ENCODE measurements at regions not wholly inside any gene's neighbourhood (a gene's known extent, or its start where the extent isn't known, plus 50 kb on each side); places are given as distances from the start of the nearest gene placed in this dataset.

DNA sequence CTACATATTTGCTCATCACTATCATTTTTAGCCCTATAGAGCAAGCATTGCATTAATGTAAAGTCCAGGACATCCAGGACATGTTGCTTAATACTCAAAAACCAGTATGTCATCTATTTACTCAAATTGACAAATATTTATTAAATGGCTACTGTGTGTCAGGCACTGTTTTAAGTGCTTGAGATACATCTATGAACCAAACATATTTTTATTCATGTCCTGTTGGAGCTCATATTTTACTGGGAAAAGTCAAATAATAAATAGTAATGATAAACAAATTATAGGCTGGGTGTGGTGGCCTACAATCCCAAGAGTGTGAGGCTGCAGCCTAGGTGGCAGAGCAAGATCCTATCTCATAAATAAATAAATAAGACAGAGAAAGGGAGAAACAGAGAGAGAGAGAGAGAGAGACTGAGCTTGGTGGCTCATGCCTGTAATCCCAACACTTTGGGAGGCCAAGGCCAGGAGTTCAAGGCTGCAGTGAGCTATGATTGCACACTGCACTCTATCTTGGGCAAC lies 227.9 kb downstream of the GJA1 start (continued):
- TF ChIP-seq, protein P1, sequence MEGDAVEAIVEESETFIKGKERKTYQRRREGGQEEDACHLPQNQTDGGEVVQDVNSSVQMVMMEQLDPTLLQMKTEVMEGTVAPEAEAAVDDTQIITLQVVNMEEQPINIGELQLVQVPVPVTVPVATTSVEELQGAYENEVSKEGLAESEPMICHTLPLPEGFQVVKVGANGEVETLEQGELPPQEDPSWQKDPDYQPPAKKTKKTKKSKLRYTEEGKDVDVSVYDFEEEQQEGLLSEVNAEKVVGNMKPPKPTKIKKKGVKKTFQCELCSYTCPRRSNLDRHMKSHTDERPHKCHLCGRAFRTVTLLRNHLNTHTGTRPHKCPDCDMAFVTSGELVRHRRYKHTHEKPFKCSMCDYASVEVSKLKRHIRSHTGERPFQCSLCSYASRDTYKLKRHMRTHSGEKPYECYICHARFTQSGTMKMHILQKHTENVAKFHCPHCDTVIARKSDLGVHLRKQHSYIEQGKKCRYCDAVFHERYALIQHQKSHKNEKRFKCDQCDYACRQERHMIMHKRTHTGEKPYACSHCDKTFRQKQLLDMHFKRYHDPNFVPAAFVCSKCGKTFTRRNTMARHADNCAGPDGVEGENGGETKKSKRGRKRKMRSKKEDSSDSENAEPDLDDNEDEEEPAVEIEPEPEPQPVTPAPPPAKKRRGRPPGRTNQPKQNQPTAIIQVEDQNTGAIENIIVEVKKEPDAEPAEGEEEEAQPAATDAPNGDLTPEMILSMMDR (IDR thresholded peaks at IDR 0.05 in 2 of 3, conservative IDR thresholded peaks at IDR 0.05 in 1 of 3; ENCODE audit: insufficient read depth in 2 of 3, low read depth in 1 of 3, low read length in 3 of 3): no peak
- no peak for TF ChIP-seq BRCA1 (IDR thresholded peaks at IDR 0.05)
- TF ChIP-seq BRCA1 (CRISPR knock-in tag; IDR thresholded peaks at IDR 0.05): no peak
- no peak for TF ChIP-seq PRPF4 (IDR thresholded peaks at IDR 0.05; ENCODE audit: insufficient read depth, low read depth, low read length, poor library complexity, severe bottlenecking)
- TF ChIP-seq PURB (CRISPR knock-in tag; IDR thresholded peaks at IDR 0.05; ENCODE audit: low read depth): no peak
- no peak for TF ChIP-seq KHSRP (IDR thresholded peaks at IDR 0.05)
- no peak for TF ChIP-seq MXI1 (IDR thresholded peaks at IDR 0.05; ENCODE audit: low read depth, low read length)
- TF ChIP-seq, protein P2, sequence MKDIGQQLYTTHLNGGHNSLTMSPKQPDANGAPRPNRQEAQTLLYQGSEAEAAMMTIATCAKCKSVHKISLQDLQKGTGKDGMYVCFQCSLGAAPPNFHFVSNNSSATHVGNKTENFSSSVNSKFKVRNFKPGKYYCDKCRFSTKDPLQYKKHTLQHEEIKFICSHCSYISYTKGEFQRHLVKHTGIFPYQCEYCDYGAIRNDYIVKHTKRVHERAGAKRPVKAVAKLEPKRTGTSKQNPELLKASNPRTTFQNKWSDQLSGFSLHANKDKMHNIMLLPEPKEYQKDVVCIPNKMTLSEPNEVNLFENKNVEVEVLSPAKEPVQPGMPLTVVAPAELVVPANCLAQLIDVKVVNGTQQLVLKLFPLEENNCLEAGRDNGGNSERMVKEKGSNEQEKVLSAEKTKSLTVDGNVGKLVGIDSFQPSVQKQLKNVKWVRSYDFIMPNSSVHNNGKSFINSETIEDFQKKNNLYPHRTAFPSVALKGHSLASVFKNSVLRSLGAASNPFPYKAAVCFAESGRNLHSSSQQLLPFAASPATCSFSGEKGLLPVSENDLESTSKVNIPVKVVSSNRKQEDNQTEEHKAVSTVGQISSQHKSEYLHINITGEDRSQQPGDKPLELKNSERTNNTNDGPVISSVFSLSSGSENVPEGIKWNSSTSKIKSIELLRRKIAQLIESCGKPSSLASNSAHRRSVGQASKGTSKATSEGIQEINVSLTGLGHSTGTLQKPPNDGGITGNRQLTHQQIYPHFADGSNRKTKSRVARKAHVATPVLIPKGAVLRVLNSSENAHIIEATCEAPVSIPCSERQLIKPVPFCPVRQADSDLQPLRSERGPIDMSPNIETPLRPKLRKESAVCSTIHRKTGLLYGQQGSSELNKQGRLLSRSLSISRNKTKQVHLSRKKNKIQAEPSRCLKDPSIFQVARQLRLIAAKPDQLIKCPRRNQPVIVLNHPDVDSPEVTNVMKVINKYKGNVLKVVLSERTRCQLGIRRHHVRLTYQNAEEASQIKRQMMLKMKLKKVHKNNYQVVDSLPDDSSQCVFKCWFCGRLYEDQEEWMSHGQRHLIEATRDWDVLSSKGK (CRISPR knock-in tag; IDR thresholded peaks at IDR 0.05): no peak
- TF ChIP-seq, protein P3, sequence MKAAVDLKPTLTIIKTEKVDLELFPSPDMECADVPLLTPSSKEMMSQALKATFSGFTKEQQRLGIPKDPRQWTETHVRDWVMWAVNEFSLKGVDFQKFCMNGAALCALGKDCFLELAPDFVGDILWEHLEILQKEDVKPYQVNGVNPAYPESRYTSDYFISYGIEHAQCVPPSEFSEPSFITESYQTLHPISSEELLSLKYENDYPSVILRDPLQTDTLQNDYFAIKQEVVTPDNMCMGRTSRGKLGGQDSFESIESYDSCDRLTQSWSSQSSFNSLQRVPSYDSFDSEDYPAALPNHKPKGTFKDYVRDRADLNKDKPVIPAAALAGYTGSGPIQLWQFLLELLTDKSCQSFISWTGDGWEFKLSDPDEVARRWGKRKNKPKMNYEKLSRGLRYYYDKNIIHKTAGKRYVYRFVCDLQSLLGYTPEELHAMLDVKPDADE (conservative IDR thresholded peaks at IDR 0.05; ENCODE audit: control insufficient read depth, low read depth, low read length): no peak
- no peak for TF ChIP-seq BHLHE40 (IDR thresholded peaks at IDR 0.05; ENCODE audit: low read length)
- TF ChIP-seq, protein P4, sequence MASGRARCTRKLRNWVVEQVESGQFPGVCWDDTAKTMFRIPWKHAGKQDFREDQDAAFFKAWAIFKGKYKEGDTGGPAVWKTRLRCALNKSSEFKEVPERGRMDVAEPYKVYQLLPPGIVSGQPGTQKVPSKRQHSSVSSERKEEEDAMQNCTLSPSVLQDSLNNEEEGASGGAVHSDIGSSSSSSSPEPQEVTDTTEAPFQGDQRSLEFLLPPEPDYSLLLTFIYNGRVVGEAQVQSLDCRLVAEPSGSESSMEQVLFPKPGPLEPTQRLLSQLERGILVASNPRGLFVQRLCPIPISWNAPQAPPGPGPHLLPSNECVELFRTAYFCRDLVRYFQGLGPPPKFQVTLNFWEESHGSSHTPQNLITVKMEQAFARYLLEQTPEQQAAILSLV (tag; IDR thresholded peaks at IDR 0.05): no peak
- no peak for TF ChIP-seq POLR2B (IDR thresholded peaks at IDR 0.05; ENCODE audit: low read depth, partially characterized antibody)

All from K562 (cell line).